HUES64 (cell line): ENCODE measurements at regions not wholly inside any gene's neighbourhood (a gene's known extent, or its start where the extent isn't known, plus 50 kb on each side); places are given as distances from the start of the nearest gene placed in this dataset.
A peak's percentile ranks its signal among the peaks of the same experiment; 100 is the strongest.

Experiments used
- H3K27ac ChIP-seq: 2 replicates; pipeline ENCODE4 v1.7.0; 2013; ENCODE audit warnings: low read depth, low read length, inconsistent platforms
- H3K27me3 ChIP-seq: 2 replicates; pipeline ENCODE4 v1.6.1; 2013; ENCODE audit warnings: mild to moderate bottlenecking, low read length; ENCODE audit not compliant: insufficient read depth
- H3K36me3 ChIP-seq: 2 replicates; pipeline ENCODE4 v1.6.1; 2013; ENCODE audit warnings: mild to moderate bottlenecking, low read length; ENCODE audit not compliant: insufficient read depth
- H3K4me1 ChIP-seq: 2 replicates; pipeline ENCODE4 v1.6.1; 2013; ENCODE audit warnings: mild to moderate bottlenecking, low read length, moderate library complexity; ENCODE audit not compliant: insufficient read depth
- H3K4me3 ChIP-seq: 2 replicates; pipeline ENCODE4 v1.5.1; 2013; ENCODE audit warnings: mild to moderate bottlenecking, low read length, moderate library complexity
- H3K9ac ChIP-seq: 2 replicates; pipeline ENCODE4 v1.6.1; 2013; ENCODE audit warnings: mild to moderate bottlenecking, low read depth, low read length
- H3K9me3 ChIP-seq: 2 replicates; pipeline ENCODE4 v1.6.1; 2013; ENCODE audit warnings: low read depth, low read length; ENCODE audit not compliant: insufficient read depth
- WGBS: fragments of 150-250, 120-280 bp; methylation state at CpG from one replicate; pipeline ENCODE4 v1.1.7; 2013; ENCODE audit warnings: missing lambda C conversion rate; 5-methylcytosine and 5-hydroxymethylcytosine counted together

GRCh38 chr11:119979701-119980100 lies 158.2 kb downstream of the TRIM29 start:
- WGBS = 80% methylated on average over 5 of the region's 5 CpGs
- Histone ChIP-seq H3K9ac (no peak overlapping the region), H3K4me3 (no peak overlapping the region), H3K27me3 (peaks cover 9% of the 10 kb centered on the region; the same call in 1 of the 2 replicates), H3K9me3 (no peaks in the 10 kb centered on the region), H3K4me1 (peaks cover 14% of the 10 kb centered on the region), H3K36me3 (no peaks in the 10 kb centered on the region), H3K27ac (no peak overlapping the region)

- Histone ChIP-seq H3K9ac (no peak overlapping the region), H3K27ac (no peak overlapping the region), H3K4me1 (peaks cover 14% of the 10 kb centered on the region), H3K4me3 (no peak overlapping the region), H3K27me3 (peaks cover 9% of the 10 kb centered on the region; the same call in 1 of the 2 replicates), H3K9me3 (no peaks in the 10 kb centered on the region), H3K36me3 (no peaks in the 10 kb centered on the region)
- WGBS = 83% methylated on average over 3 of the region's 3 CpGs
These were observed 159.2 kb downstream of the TRIM29 start for GRCh38 chr11:119978696-119979095.

GRCh38 chr11:119977881-119978280 lies 160.0 kb downstream of the TRIM29 start:
- H3K4me1 ChIP-seq = peaks cover 14% of the 10 kb centered on the region
- no peak overlapping the region for H3K27ac ChIP-seq
- peaks cover 9% of the 10 kb centered on the region; the same call in 1 of the 2 replicates for H3K27me3 ChIP-seq
- no peak overlapping the region for H3K9ac ChIP-seq
- 87% methylated on average over 12 of the region's 12 CpGs for WGBS
- H3K9me3 ChIP-seq = no peaks in the 10 kb centered on the region
- no peaks in the 10 kb centered on the region for H3K36me3 ChIP-seq
- H3K4me3 ChIP-seq = no peak overlapping the region

DNA sequence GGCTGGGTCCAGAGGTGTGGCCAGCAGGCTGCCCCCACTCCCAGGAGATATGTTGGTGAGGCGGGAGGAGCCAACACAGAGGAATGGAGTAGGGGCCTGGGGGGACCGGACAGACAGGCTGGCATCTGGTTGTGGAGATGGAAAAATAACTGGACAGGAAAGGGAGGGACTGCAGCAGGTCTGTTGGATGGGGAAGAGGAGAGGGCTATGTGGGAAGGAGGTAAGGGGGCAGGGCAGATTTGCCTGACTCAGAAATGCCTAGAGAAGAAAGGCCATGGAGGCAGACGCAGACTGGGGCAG lies 160.4 kb downstream of the TRIM29 start:
- no peaks in the 10 kb centered on the region for H3K9me3 ChIP-seq
- peaks cover 14% of the 10 kb centered on the region for H3K4me1 ChIP-seq
- H3K36me3 ChIP-seq = no peaks in the 10 kb centered on the region
- 89% methylated on average over 3 of the region's 3 CpGs for WGBS
- no peak overlapping the region for H3K27ac ChIP-seq
- H3K9ac ChIP-seq = no peak overlapping the region
- H3K27me3 ChIP-seq = peaks cover 9% of the 10 kb centered on the region; the same call in 1 of the 2 replicates
- H3K4me3 ChIP-seq = no peak overlapping the region

- Histone ChIP-seq H3K9me3 (no peaks in the 10 kb centered on the region), H3K4me1 (peaks cover 14% of the 10 kb centered on the region), H3K27me3 (peaks cover 9% of the 10 kb centered on the region; the same call in 1 of the 2 replicates), H3K27ac (no peak overlapping the region), H3K9ac (no peak overlapping the region), H3K36me3 (no peaks in the 10 kb centered on the region), H3K4me3 (no peak overlapping the region)
- WGBS = 81% methylated on average over 12 of the region's 13 CpGs
These were observed 160.9 kb downstream of the TRIM29 start for GRCh38 chr11:119976805-119977560.

DNA sequence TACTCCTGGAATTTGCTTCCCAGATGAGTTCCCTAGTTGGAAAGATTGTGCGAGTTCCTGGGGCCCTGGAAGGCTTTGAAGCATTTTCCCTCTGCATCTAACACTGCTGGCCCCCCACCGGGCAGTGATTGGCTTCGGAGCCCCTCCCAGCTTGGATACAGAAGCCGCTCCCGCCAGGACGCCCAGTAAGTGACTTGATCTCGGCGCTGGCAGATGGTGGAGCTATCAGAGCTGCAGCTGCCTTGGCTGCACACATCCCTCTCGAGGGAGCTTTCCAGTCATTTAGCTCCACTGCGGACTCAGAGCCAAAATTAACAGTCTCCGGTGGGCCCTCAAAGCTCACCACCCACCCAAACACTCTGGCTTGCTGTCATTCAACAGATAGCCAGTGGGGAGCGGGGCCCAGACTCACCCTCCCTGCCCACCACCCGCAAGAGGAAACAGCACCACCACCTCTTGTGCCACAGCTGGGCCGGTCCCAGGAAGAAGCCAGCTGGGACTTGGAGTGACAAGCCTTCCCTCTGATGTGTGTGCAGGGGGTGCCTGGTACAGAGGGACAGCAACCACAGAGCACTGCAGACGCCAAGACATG lies 162.3 kb downstream of the TRIM29 start:
- Histone ChIP-seq H3K4me3 (no peak overlapping the region), H3K9ac (no peak overlapping the region), H3K27ac (peak overlapping the region; percentile 30; the same call in 1 of the 2 replicates), H3K27me3 (peaks cover 9% of the 10 kb centered on the region; the same call in 1 of the 2 replicates), H3K9me3 (no peaks in the 10 kb centered on the region), H3K4me1 (peaks cover 14% of the 10 kb centered on the region), H3K36me3 (no peaks in the 10 kb centered on the region)
- 23% methylated on average over 15 of the region's 15 CpGs for WGBS

GRCh38 chr11:119974467-119974866 lies 163.4 kb downstream of the TRIM29 start:
- Histone ChIP-seq H3K4me3 (no peak overlapping the region), H3K4me1 (peaks cover 14% of the 10 kb centered on the region), H3K36me3 (no peaks in the 10 kb centered on the region), H3K27me3 (peaks cover 9% of the 10 kb centered on the region; the same call in 1 of the 2 replicates), H3K9ac (no peak overlapping the region), H3K9me3 (no peaks in the 10 kb centered on the region), H3K27ac (no peak overlapping the region)
- 92% methylated on average over 3 of the region's 4 CpGs for WGBS

- Histone ChIP-seq H3K9ac (no peak overlapping the region), H3K4me3 (no peak overlapping the region), H3K27ac (no peak overlapping the region), H3K9me3 (no peaks in the 10 kb centered on the region), H3K4me1 (peaks cover 14% of the 10 kb centered on the region), H3K27me3 (peaks cover 9% of the 10 kb centered on the region; the same call in 1 of the 2 replicates), H3K36me3 (no peaks in the 10 kb centered on the region)
- WGBS = 75% methylated on average over 4 of the region's 4 CpGs
These were observed 163.9 kb downstream of the TRIM29 start for GRCh38 chr11:119974051-119974450.

- Histone ChIP-seq H3K27me3 (peaks cover 9% of the 10 kb centered on the region; the same call in 1 of the 2 replicates), H3K27ac (no peak overlapping the region), H3K4me3 (no peak overlapping the region), H3K9ac (no peak overlapping the region), H3K9me3 (no peaks in the 10 kb centered on the region), H3K4me1 (peaks cover 14% of the 10 kb centered on the region), H3K36me3 (no peaks in the 10 kb centered on the region)
- WGBS = 90% methylated on average over 2 of the region's 2 CpGs
These were observed 165.6 kb downstream of the TRIM29 start for GRCh38 chr11:119972281-119972680.

DNA sequence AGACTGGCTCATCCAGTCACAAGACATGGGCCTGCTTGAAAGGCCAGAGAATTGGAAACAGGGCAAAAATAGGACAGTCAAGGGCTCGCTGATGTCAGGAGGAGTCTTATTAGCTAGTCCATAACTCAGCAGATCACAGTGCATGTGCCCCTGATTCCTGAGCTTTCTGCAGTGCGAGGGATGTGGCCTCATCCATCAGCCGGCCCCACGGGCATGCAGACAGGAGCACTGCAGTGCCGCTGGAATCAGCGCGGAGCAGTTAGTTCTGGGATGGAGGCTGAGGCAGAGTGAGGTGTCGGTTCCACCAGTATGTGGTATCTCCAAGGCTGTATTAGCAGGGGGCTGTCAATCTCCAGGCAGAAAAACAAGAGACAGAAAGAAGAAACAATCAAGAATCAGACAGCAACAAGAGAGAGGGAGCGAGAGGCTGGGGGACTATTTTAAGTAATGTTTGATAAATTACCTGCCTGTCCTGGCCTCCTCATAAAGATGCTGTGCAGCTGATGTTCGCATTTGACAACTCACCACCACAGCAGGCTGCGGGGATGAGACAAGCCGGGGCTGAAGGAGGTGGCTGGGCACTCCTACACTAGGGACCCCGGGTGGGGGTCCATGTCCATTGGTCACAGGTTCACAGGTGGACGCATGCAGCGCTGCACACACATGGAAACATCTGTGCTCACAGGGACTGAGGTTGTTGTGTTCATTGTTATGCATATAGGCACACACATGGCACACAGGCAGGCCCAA lies 167.2 kb downstream of the TRIM29 start:
- H3K36me3 ChIP-seq = no peaks in the 10 kb centered on the region
- WGBS = 85% methylated on average over 15 of the region's 15 CpGs
- no peak overlapping the region for H3K27ac ChIP-seq
- 0 out of 2 replicates have a peak, but pooled peaks cover under 1% of the 10 kb centered on the region for H3K27me3 ChIP-seq
- H3K4me3 ChIP-seq = no peak overlapping the region
- H3K4me1 ChIP-seq = peaks cover 10% of the 10 kb centered on the region
- H3K9ac ChIP-seq = no peak overlapping the region
- no peaks in the 10 kb centered on the region for H3K9me3 ChIP-seq
